NCI-H1417 (cell line): ENCODE measurements at regions not wholly inside any gene's neighbourhood (a gene's known extent, or its start where the extent isn't known, plus 50 kb on each side); places are given as distances from the start of the nearest gene placed in this dataset.
"Not testable (repeated sequence)": the region's sequence is repeated elsewhere in the genome, so short reads cannot be mapped to it uniquely, and the experiment has no call there.

ENCODE experiments used
- DNase-seq, 3 experiments: peaks; one replicate each; lab custom pipeline; 2025; lab: John Stamatoyannopoulos, UW

DNA sequence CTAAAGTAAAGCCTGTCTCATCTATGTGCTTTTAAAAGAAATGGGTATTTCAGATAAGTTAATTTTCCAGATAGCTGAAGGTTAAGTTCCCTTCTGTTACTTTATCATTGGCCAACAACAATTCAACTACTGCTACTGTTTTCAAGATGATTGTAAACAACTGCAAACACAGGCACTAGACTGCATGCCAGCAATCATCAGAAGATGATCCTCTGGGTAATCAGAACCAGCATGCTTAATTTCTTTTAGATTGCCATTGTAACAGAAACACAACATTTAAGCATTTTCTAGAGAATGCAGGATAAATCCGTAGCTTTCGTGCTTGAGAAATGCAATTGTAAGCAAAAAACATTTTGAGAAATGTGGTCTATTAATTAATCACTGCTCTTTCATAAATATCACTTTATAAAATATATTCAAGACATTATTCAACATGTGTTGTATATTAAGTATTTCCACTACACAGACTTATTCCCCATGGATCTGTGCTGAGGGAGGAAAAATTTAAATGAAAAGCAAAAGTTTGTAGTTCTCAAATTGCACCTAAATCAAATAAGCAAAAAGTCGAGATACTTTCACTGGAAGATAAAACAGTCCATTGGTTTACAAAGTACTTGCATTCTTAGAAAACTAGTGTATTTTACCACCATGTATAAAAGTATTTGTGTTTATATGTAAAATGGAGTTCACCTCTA lies 133.7 kb downstream of the ATL2 start:
- DNase-seq: no peak

DNA sequence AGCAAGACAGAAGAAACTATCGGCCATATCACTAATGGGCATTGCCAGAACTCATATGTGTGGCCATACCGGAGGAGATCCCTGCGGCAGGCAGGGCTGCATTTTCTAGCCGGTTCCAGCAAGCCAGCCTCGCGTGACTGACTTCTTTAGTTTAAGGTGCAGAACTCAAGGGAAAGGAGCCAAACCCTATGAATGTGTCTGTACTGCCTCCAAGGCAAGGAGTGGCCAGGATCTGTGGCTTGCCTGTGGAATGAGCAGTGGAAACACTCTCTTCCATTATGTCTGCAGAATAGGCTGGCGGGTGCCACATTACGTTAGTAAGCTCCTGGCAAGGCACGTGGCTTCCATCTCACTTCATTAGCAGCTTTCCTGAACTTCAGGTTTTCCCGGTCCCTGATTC lies 137.6 kb downstream of the ATL2 start:
- DNase-seq: no peak

DNA sequence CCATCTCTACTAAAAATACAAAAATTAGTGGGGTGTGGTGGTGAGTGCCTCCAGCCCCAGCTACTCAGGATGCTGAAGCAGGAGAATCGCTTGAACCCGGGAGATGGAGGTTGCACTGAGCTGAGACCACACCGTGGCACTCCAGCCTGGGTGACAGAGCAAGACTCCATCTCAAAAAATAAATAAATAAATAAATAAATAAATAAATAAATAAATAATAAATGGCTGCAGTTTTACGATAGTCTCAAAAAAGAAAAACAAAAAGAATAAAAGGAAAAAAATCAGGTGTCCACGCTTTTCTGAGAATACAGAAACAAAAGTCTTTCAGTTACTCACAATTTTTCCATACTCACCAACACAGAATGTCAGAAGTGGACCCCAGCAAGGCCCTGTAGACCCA lies 138.4 kb downstream of the ATL2 start:
- DNase-seq: not testable (repeated sequence)

DNA sequence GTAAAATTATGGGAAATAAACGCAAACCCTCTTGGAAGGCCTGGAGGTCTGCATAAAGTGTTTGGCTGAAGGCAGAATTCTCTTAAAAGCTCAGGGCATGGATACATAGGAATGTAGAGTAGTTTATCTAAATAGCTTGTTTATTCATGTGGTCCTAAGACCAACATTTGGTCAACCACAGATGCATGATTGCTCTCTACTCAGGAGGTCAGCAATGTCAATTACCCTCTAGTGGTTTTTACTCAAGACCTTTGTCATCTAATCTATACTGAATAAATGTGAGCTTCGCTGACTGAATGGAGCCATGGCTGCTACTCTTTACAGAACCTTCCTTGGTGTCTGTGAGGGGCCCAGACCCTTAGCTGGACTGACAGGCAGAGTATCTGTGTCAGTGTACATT lies 139.8 kb downstream of the ATL2 start:
- no peak for DNase-seq

DNA sequence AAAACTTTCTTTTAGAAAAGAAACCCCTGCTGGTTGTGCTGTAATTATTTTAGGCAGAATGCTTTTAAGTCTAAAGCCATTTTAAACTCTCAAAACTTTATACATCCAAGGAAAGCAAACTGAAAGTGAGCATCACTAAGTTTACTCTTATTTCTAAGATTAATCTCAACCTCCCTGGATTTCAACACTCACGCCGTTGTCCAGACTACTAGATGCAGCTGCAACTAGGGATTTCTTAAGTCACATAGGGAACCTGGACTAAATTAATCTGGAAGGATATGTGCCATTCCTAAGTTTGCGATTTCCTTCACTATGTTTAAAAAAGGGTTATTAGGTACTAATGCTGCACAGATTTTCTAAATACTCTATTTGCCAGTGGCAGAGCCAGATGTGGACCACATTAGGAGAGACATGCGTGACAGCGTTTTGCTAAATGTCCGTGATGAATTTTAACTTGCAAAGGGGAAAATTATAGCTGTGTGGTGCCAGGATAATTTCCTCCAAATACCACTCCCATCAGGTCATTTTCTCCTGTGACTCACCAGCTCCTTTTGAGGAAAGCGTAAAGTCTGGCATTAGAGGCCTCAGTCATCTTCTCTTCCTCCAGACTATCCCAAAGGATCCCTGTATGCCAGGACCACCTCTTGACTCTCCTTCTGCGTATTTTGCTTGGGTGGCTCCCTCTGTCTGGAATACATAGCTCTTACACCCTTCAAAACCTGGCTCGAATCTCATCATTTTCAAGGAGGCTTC lies 143.7 kb downstream of the ATL2 start:
- DNase-seq: no peak

DNA sequence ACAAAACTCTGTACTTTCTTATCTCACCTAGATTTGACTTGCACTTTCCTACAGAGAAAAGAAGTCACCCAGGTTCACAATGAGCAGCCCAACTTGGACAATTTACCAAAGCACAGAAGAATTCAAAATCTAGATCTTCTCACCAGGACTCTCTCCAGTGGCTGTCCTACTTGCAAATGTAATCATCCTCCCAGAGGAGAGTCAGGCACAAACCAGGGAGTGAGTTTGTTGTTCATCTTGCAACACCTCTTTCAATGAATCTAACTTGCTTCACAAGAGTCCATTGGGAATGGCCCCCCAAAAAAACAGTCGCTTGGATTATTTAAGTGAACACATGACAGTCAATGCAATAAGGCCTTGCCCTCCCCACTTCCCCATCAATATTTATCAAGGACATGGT lies 144.6 kb downstream of the ATL2 start:
- no peak for DNase-seq

DNA sequence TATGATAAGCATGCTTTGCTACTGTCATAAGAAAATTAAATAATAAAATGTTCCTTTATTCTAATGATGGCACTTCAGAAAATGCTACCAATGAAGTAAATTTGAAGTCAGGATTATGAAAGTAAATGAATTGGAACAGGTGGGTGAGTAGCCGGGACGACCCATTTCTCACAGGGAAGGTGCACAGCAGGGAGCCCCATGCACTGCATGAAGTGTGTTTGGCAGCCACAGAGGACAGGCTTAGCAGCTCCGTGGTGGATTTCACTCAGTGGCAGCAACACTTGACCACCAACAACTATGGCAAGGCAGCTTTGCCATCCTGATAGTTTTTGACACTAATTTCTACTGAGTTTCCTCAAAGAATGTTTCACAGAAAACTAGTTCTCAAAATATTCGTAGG lies 146.3 kb downstream of the ATL2 start:
- peak in 2 of 3 experiments; percentile 35 to 47 for DNase-seq

DNA sequence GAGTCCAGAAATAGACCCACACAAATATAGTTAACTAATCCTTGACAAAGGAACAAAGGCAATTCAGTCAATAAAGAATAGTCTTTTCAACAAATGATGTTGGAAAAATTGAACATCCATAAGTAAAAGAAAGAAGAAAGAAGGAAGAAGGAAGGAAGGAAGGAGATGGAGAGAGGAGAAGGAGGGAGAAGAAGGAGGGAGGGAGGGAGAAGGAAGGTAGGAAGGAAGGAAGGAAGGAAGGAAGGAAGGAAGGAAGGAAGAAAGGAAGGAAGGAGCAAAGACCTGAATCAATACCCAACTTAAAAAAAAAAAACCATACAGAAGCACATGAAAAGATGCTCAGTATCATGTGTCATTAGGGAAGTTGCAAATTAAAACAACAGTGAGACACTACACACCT lies 148.3 kb downstream of the ATL2 start:
- DNase-seq: no peak

DNA sequence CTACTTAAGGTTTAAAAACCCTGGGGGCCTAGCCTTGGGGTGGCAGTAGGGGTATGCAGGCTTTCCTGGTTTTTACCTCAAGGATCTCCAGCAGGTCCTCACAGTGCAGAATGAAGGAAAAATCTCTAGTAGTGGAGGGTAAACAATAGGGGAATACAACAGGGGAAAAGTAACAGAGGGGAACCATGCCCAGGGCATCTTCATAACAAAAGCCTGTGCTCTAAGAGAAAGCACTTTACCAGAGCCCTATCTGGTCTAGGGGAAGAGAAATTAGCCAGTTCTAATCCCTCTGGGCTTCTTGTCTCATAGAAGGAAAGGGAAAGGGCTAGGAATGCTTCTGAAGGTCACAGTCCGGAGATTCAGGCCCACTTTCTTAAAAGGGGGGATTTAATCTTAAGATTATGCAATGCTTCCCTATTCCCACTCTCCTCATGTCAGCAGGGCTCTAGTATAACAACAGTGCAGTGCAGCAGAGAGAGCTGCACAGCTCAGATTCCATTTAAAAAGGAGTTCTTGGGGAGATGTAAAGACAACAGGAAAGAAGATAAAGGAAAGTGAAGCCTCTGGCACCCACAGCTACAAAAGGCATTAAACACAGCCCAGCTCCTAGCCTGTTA lies 149.0 kb upstream of the CYP1B1 start:
- no peak for DNase-seq

DNA sequence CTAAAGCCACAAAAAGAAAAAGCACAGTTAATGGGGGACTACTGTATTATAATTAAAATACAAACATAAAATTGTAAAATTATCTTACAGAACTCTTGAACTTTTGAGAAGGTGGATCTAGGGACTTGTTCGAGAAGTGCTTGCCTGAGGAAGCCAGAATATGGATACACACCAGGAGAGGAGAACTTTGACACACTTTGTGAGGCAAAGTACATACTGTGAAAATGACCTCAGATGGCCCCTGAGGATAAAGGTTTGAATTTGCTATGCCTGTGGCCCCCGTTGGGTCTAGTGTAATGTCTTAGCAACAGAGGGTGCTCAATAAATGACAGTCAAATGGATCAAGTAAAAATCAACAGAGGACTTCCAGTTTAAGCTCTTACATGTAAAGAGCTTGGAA lies 148.2 kb upstream of the CYP1B1 start:
- no peak for DNase-seq

DNA sequence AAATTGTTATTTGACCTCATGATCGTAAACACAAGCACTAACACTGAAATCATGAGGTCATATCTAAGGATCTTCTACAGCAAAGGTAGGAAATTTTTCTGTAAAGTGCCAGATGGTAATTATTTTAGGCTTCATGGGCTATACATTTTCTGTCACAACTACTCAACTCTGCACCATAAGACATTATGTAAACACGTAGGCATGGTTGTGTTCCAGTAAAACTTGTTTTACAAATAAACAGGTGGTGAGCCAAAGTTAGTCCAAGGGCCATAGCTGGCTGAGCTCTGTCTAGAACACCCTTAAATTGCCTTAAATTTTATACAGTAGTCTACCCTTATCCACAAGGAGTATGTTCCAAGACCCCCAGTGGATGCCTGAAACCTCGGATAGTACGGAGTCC lies 147.3 kb upstream of the CYP1B1 start:
- DNase-seq: no peak

DNA sequence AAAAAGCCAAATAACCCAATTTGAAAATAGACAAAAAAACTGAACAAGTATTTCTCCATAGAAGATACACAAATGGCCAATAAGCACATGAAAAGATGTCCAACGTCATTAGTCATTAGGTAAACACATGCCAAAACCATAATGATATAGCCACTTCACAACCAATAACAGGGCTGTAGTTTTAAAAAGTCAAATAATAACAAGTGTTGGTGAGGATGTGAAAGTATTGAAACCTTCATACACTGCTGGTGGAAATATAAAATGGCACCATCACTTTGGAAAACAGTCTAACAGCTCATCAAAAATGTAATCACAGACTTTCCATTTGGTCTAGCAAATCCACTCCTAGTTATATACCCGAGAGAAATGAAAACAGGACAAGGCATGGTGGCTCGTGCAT lies 144.2 kb upstream of the CYP1B1 start:
- no peak for DNase-seq

DNA sequence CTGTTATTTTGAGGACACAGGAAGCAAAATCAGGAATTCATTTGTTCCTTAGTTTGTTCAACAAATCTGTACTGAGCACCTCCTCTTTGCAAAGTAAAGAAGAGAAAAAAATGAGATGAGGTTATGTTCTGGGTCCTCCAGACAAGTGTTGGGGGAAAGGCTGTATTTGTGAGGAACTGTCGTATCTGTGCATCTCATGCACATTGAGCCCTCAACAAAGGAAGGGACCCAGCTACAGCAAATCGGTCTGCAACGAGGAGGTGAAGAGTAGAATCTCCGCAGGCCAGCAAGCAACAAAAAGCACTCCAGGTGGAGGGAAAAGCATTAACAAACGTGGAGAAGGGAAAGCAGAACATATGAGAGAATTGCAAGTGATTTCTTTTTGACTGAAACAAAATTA lies 143.0 kb upstream of the CYP1B1 start:
- DNase-seq: no peak

DNA sequence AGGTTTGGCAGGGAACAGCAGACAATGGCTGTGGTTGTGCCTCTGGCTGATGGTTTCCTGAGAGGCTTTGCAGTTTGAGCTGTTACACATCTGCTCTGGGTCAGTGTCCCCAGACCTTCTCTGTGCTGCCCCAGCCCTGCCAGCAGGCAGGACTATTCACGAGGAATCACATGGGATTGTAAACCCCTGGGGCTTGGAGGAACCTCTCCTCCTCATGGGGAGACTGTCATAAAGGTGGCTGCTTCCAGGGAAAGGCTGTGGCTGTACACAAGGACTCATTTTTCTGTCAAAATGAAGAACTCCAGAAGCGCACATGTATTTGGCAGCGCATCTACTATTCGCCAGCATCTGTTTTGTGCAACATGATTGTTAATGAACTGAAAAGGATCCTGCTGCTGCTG lies 142.6 kb upstream of the CYP1B1 start:
- DNase-seq: no peak

DNA sequence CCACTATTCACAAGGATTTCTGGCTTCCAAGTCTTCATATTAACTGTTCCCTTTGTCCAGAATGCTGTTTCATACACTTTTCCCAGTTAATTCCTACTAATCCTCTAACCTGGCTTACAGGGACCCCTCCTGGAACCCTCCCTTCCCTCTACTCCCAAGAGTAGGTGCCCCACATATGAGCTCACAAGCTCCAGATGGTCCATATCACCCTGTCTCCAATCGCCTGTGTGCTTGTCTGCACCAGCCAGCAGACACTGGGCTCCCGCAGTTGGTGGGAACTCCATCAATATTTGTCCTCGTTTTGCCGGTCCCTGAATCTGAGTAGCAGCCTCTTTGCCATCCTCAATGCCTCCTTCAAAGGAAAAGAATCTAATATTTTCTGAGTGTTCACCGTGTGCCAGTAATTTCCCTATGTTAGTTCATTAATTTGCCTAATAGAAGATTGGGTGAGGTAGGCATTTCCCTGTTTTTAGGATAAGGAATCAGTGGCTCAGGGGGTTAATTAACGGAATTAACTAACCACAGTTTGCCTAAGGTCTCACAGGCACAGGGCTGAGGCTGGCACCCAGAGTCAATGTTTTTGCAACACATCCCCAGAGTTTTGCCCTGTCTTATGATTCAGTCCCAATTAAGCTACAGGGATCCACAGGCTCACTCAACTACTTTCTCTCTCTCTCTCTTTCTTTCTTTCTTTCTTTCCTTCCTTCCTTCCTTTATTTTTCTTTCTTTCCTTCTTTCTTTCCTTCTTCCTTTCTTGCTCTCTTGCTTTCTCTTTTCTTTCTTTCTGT lies 141.6 kb upstream of the CYP1B1 start:
- DNase-seq: no peak

DNA sequence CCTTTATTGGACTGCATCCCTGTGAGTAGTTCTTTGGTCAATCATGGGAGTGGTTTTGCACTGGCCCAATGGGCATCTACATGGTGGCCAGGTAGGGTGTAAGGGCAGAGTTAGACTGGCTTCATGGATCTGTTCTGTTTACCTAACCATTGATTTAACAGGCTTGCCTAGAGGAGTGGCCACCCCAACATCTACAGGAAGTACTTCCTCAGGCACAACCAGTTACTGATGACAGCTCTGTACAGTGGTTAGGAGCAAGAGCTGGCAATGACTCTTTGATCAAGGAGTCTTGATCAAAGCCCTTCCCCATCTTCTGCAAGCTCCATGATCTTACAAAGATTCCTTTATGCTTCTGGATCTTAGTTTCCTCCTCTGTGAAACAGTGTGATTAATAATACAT lies 140.9 kb upstream of the CYP1B1 start:
- no peak for DNase-seq

DNA sequence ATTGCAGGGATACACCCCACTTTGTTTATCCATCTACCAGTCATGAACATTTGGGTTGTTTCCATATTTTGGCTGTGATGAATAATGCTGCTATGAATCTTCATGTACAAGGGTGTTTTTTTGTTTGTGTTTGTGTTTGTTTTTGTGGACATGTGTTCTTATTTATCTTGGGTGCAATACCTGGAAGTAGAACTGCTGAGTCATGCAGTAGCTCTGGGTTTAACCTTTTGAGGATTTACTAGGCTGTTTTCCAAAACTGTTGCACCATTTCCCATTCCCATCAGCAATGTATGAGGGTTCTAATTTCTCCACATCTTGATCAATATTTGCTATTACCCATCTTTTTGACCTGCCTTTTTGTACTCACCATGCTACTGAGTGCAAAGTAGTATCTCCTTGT lies 140.0 kb upstream of the CYP1B1 start:
- no peak for DNase-seq

DNA sequence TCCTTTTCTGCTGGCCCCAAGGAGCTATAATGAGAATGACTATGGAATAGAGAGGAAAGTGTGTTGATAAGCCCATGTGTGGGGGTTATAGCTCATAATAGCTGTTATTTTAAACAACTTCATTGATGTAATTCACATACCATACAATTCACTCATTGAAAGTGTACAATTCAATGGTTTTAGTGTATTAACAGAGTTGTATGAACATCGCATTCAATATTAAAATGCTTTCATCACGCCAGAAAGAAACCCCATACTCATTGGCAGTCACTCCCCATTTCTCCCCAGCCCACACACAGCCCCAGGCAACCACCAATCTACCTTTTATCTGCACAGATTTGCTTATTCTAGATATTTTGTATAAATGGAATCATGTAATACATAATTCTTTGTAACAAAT lies 139.6 kb upstream of the CYP1B1 start:
- no peak for DNase-seq

DNA sequence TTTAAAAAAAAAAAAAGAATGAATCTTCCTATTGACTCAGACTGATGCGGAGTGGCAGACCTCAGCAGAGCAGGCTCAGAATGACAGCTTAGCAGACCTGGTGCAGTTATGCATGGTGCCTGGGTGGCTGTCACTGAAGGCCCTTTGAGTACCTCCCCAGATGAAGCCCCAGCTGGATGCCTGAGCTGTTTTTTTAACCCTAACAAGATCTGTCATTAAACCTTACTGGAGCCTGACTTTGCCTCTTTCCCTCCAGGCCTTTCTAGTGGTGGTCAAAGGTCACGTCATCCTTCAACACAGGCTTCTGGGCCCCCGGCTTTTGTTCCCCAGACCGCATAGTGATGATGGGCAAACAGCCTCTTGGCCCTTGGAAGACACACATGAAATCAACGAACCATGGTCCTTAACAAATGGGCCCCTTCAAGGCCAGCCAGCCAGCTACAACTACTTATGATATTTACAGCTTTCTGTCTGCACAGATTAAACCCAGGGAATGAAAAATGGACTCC lies 138.3 kb upstream of the CYP1B1 start:
- DNase-seq: peak in 2 of 3 experiments; percentile 16 to 37

DNA sequence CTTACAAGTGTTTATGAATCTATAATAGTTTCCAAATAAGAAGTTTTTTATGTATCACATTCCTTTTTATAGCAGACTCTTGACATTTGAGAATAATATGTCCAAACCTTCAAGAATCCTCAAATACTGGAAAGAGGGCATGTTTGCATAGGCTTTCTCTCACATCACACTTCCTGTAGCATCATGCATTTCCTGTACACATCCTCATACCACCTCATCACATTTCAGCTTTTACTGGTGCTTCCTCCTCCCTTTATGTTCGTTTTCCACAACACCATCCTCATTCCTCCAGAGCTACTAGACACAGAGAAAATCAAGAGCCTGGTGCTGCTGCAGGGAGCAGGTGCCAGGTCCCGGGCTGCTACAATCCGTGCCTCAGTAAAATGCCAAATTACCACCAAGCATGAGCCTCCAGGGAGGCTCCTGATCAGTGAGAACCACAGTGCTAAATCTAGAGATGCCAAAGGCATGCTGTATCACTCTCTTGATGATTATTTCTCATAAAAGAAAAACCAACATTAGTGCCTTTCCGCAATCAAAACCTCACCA lies 137.7 kb upstream of the CYP1B1 start:
- no peak for DNase-seq

DNA sequence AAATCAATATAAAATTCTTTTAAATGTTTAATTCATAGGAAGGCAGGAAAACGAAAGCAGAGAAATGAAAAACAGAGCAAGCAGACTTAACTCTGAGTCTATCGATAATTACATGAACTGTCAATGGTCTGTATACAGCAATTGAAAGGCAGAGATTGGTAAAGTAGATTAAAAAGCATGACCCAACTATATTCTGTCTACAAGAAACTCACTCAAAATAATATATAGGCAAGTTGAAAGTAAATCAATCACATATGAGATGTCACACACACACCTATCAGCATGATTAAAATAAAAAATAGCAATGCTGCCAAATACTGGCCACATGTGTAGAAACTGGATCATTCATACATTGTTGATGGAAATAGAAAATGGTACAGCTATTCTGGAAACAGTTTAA lies 136.4 kb upstream of the CYP1B1 start:
- DNase-seq: no peak

DNA sequence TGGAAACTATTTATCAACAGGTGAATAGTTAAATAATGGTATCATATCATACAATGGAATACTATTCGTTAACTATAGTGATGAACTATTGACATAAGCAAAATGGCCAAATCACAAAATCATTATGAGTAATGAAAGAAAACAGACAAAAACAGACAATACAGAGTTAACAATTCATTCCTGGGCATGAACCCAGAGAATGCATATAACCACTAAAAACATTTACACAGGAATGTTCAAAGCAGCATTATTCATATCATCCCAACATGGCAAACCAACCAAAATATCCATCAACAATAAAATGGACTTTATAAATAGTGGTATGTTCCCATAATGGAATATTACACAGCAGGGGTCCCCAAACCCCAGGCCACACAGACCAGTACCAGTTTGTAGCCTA lies 131.2 kb upstream of the CYP1B1 start:
- DNase-seq: no peak
